HCT116 (cell line): ENCODE measurements at regions not wholly inside any gene's neighbourhood (a gene's known extent, or its start where the extent isn't known, plus 50 kb on each side); places are given as distances from the start of the nearest gene placed in this dataset.

Experiments used
- ATAC-seq: fragments of 200-7000 bp; cut with Tn5 transposase; 2 replicates; pipeline ENCODE4 v1.9.1; 2020; ENCODE audit warnings: mild to moderate bottlenecking, moderate library complexity
- BruUV-seq: library from RNA; stranded (reverse); fragments of 400-500 nt; replicated peaks from 2 replicates; lab custom pipeline; 2021; lab: Mats Ljungman, UMichigan
- CTCF ChIA-PET: fragments of 300-600 bp; sonication (Branson Sonifier 250); formaldehyde crosslinking; loops from one replicate; lab custom pipeline; 2021; ENCODE audit warnings: antibody characterized with exemption; lab: Charles Lee
- POLR2A ChIA-PET: fragments of 300-600, 350-600 bp; sonication (Branson Sonifier 250); formaldehyde crosslinking; loops from one replicate; lab custom pipeline; 2021; ENCODE audit warnings: antibody characterized with exemption; lab: Charles Lee
- RAD21 ChIA-PET, 2 experiments: fragments of 300-600 bp; sonication (Branson Sonifier 250); formaldehyde crosslinking; loops; one replicate each; lab custom pipeline; 2023; ENCODE audit warnings: low total read pairs in 2 of 2; ENCODE audit not compliant: uncharacterized antibody in 2 of 2, unreplicated experiment in 2 of 2, low non-redundant PET in 1 of 2; lab: Charles Lee
- DNase-seq: peaks from one replicate; pipeline ENCODE4 v3.0.0-alpha.2; 2010; ENCODE audit warnings: low read depth, low spot score
- H2AFZ ChIP-seq: fragments of 200-600 bp; shearing (Covaris generic), sonication (generic); 2 replicates; pipeline ENCODE4 v1.6.1; 2017; ENCODE audit warnings: low read depth, mixed run types, mixed read lengths, antibody characterized with exemption, low read length; ENCODE audit not compliant: poor library complexity, severe bottlenecking
- H3K27ac ChIP-seq: 2 replicates; pipeline ENCODE4 v1.5.1; 2012; ENCODE audit warnings: low read depth, low read length
- H3K27me3 ChIP-seq: fragments of 200-600 bp; sonication (generic); 2 replicates; pipeline ENCODE4 v1.6.1; 2016; ENCODE audit warnings: mixed run types, low read length, mixed read lengths; ENCODE audit not compliant: insufficient read depth
- H3K36me3 ChIP-seq, 2 experiments: fragments of 200-500 bp in 1 of 2; fragments of 200-600 bp in 1 of 2; sonication (Bioruptor generic) in 1 of 2; sonication (generic) in 1 of 2; 2 replicates each; pipeline versions ENCODE4 v1.5.1 to v1.6.1; 2014 to 2016; ENCODE audit warnings: low read length in 2 of 2, inconsistent platforms in 1 of 2, mixed read lengths in 1 of 2, mixed run types in 1 of 2; ENCODE audit not compliant: insufficient read depth in 2 of 2, control insufficient read depth in 1 of 2
- H3K4me1 ChIP-seq, 2 experiments: fragments of 200-600 bp in 1 of 2; sonication (generic) in 1 of 2; 2 replicates each; pipeline versions ENCODE4 v1.5.1 to v1.6.1; 2012 to 2017; ENCODE audit warnings: low read length in 2 of 2, inconsistent platforms in 1 of 2, mild to moderate bottlenecking in 1 of 2, mixed read lengths in 1 of 2, mixed run types in 1 of 2, moderate library complexity in 1 of 2; ENCODE audit not compliant: insufficient read depth in 2 of 2, control insufficient read depth in 1 of 2
- H3K4me2 ChIP-seq: fragments of 200-600 bp; sonication (generic); 2 replicates; pipeline ENCODE4 v1.6.1; 2017; ENCODE audit warnings: mixed run types, low read length, mixed read lengths
- H3K4me3 ChIP-seq, 2 experiments: fragments of 200-600 bp in 1 of 2; sonication (generic) in 1 of 2; replicated peaks in 1 of 2; 2 replicates each; pipeline ENCODE4 v1.5.1; 2011 to 2016; ENCODE audit warnings: low read length in 2 of 2, control low read depth in 1 of 2, low read depth in 1 of 2, mild to moderate bottlenecking in 1 of 2, mixed read lengths in 1 of 2, mixed run types in 1 of 2
- H3K79me2 ChIP-seq: fragments of 200-600 bp; sonication (generic); 2 replicates; pipeline ENCODE4 v1.6.1; 2017; ENCODE audit warnings: mild to moderate bottlenecking, mixed run types, low read length, moderate library complexity, mixed read lengths; ENCODE audit not compliant: insufficient read depth
- H3K9ac ChIP-seq: fragments of 200-600 bp; sonication (generic); 2 replicates; pipeline ENCODE4 v1.6.1; 2016; ENCODE audit warnings: low read length, mixed read lengths
- H3K9me2 ChIP-seq: fragments of 200-600 bp; sonication (generic), shearing (Covaris generic); 2 replicates; pipeline ENCODE4 v1.6.1; 2017; ENCODE audit warnings: mixed run types, mild to moderate bottlenecking, moderate library complexity; ENCODE audit not compliant: insufficient read depth
- H3K9me3 ChIP-seq, 2 experiments: fragments of 200-500 bp in 1 of 2; fragments of 200-600 bp in 1 of 2; sonication (Bioruptor generic) in 1 of 2; sonication (generic) in 1 of 2; 2 replicates each; pipeline ENCODE4 v1.6.1; 2014 to 2017; ENCODE audit warnings: low read length in 2 of 2, mixed read lengths in 2 of 2, inconsistent platforms in 1 of 2, low read depth in 1 of 2, mild to moderate bottlenecking in 1 of 2, mixed run types in 1 of 2, moderate library complexity in 1 of 2; ENCODE audit not compliant: control insufficient read depth in 1 of 2, insufficient read depth in 1 of 2
- H4K20me1 ChIP-seq: fragments of 200-600 bp; sonication (generic), shearing (Covaris generic); 2 replicates; pipeline ENCODE4 v1.6.1; 2017; ENCODE audit warnings: mixed run types, mild to moderate bottlenecking, moderate library complexity; ENCODE audit not compliant: insufficient read depth
- ATF3 ChIP-seq: IDR thresholded peaks from 2 replicates; pipeline ENCODE4 v1.6.1; 2012
- CBX3 ChIP-seq: IDR thresholded peaks from 2 replicates; pipeline ENCODE4 v1.6.1; 2012; ENCODE audit warnings: low read depth
- CEBPB ChIP-seq: IDR thresholded peaks from 2 replicates; pipeline ENCODE4 v1.6.1; 2012; ENCODE audit warnings: low read depth
- EGR1 ChIP-seq: IDR thresholded peaks from 2 replicates; pipeline ENCODE4 v1.6.1; 2012; ENCODE audit warnings: low read depth
- ELF1 ChIP-seq: IDR thresholded peaks from 2 replicates; pipeline ENCODE4 v1.6.1; 2012; ENCODE audit warnings: low read depth, borderline replicate concordance
- EZH2 ChIP-seq: fragments of 200-600 bp; sonication (generic); IDR thresholded peaks from 2 replicates; pipeline ENCODE4 v1.6.1; 2017; ENCODE audit warnings: antibody characterized with exemption, mixed run types
- EZH2phosphoT487 ChIP-seq: fragments of 200-600 bp; IDR thresholded peaks from 2 replicates; pipeline ENCODE4 v1.6.1; 2018; ENCODE audit warnings: antibody characterized with exemption, borderline replicate concordance
- FOSL1 ChIP-seq: IDR thresholded peaks from 2 replicates; pipeline ENCODE4 v1.6.1; 2012; ENCODE audit warnings: low read depth
- JUND ChIP-seq: IDR thresholded peaks from 2 replicates; pipeline ENCODE4 v1.6.1; 2012
- POLR2A ChIP-seq: IDR thresholded peaks from 2 replicates; pipeline ENCODE4 v1.7.0; 2011; ENCODE audit warnings: borderline replicate concordance; ENCODE audit not compliant: insufficient read depth, insufficient read length; ENCODE audit errors: extremely low read depth
- POLR2AphosphoS5 ChIP-seq: IDR thresholded peaks from 2 replicates; pipeline ENCODE4 v1.6.1; 2011; ENCODE audit warnings: mild to moderate bottlenecking, low read depth, low read length, moderate library complexity
- RAD21 ChIP-seq: IDR thresholded peaks from 2 replicates; pipeline ENCODE4 v1.6.1; 2012; ENCODE audit warnings: low read depth, mild to moderate bottlenecking
- SIN3A ChIP-seq: IDR thresholded peaks from 2 replicates; pipeline ENCODE4 v1.6.1; 2012; ENCODE audit warnings: low read depth
- SP1 ChIP-seq: IDR thresholded peaks from 2 replicates; pipeline ENCODE4 v1.6.1; 2012; ENCODE audit warnings: low read depth
- SRF ChIP-seq: IDR thresholded peaks from 2 replicates; pipeline ENCODE4 v1.6.1; 2012; ENCODE audit warnings: low read depth
- TCF7L2 ChIP-seq: IDR thresholded peaks from 2 replicates; pipeline ENCODE4 v1.7.0; 2011; ENCODE audit warnings: borderline replicate concordance, inconsistent platforms; ENCODE audit not compliant: insufficient read depth, insufficient read length; ENCODE audit errors: extremely low read depth
- ZFX ChIP-seq: fragments of 450-650 bp; IDR thresholded peaks from 2 replicates; pipeline ENCODE4 v1.6.1; 2017
- ZNF274 ChIP-seq: fragments of 200-500 bp; sonication (Bioruptor generic); IDR thresholded peaks from 2 replicates; pipeline ENCODE4 v1.6.1; 2014; ENCODE audit warnings: mild to moderate bottlenecking, low read depth, low read length, inconsistent platforms
- intact Hi-C: fragments of 100-400 bp; cut with micrococcal nuclease; formaldehyde crosslinking; loops from 2 replicates; pipeline ENCODE4 v1.10.0; 2022
- TF ChIP-seq, protein P1 (sequence below): IDR thresholded peaks from 2 replicates; pipeline ENCODE4 v1.6.1; 2012; ENCODE audit warnings: low read depth
- TF ChIP-seq, protein P2 (sequence below): IDR thresholded peaks from 2 replicates; pipeline ENCODE4 v1.6.1; 2012

- TF ChIP-seq FOSL1, result no peak
- TF ChIP-seq CBX3, result no peak
- no peak for TF ChIP-seq RAD21
Observed at GRCh38 chr1:226797151-226797550, 58.1 kb upstream of the ITPKB start (continued).

DNA sequence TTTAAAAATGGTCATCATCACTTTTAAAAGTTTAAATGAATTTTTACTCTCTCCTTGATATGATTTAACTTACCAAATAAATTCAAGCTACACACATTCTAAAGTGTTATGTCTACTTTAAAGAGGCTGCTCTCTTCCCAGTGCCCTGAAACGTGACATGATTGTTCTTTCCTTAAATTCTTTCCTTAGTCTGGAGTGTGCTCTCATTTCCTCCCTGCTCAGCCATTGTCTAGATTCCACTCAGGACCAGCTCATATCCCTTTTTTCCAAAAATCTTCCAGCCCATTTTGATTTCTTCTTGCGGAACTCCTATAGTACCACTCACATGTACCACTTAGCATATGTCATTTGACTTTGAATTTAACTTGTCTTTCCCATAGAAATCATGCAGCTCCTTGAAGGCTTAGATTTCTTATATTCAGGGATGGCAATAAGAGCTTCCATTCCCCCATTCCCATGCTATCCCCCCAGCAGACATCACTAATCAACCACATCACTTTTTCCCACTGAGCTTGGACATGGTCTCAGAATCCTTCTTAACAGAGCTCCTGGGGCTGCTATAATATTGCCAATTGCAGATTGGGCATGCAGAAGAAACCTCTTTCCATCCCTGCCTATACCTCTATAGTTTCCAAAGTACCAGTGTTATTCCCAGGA, 54.7 kb upstream of the ITPKB start:
- intact Hi-C loops, result loop anchor here (5.0 kb wide), 1 partner anchor 49 kb away; no protein-coding TSS in a partner anchor
- Histone ChIP-seq H4K20me1 (no peaks in the 10 kb centered on the region), H3K27ac (no peak overlapping the region), H3K9ac (no peak overlapping the region), H3K9me3 (no peaks in the 10 kb centered on the region), H2AFZ (no peak overlapping the region), H3K4me1 (no peaks in the 10 kb centered on the region), H3K27me3 (no peaks in the 10 kb centered on the region), H3K9me2 (no peaks in the 10 kb centered on the region), H3K4me3 (no peak overlapping the region), H3K4me2 (no peak overlapping the region), H3K36me3 (no peaks in the 10 kb centered on the region), H3K79me2 (no peaks in the 10 kb centered on the region)
- TF ChIP-seq JUND (no peak), POLR2A (no peak), RAD21 (no peak), EGR1 (no peak), SP1 (no peak), FOSL1 (no peak), POLR2AphosphoS5 (no peak), ZFX (no peak), CEBPB (no peak), EZH2phosphoT487 (no peak), TCF7L2 (no peak), ELF1 (no peak), SRF (no peak), ZNF274 (no peak), SIN3A (no peak), ATF3 (no peak), EZH2 (no peak)
- TF ChIP-seq, protein P1, sequence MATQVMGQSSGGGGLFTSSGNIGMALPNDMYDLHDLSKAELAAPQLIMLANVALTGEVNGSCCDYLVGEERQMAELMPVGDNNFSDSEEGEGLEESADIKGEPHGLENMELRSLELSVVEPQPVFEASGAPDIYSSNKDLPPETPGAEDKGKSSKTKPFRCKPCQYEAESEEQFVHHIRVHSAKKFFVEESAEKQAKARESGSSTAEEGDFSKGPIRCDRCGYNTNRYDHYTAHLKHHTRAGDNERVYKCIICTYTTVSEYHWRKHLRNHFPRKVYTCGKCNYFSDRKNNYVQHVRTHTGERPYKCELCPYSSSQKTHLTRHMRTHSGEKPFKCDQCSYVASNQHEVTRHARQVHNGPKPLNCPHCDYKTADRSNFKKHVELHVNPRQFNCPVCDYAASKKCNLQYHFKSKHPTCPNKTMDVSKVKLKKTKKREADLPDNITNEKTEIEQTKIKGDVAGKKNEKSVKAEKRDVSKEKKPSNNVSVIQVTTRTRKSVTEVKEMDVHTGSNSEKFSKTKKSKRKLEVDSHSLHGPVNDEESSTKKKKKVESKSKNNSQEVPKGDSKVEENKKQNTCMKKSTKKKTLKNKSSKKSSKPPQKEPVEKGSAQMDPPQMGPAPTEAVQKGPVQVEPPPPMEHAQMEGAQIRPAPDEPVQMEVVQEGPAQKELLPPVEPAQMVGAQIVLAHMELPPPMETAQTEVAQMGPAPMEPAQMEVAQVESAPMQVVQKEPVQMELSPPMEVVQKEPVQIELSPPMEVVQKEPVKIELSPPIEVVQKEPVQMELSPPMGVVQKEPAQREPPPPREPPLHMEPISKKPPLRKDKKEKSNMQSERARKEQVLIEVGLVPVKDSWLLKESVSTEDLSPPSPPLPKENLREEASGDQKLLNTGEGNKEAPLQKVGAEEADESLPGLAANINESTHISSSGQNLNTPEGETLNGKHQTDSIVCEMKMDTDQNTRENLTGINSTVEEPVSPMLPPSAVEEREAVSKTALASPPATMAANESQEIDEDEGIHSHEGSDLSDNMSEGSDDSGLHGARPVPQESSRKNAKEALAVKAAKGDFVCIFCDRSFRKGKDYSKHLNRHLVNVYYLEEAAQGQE, result no peak
- TF ChIP-seq, protein P2, sequence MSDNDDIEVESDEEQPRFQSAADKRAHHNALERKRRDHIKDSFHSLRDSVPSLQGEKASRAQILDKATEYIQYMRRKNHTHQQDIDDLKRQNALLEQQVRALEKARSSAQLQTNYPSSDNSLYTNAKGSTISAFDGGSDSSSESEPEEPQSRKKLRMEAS, result no peak
- POLR2A ChIA-PET, result interaction anchor here (1.7 kb wide), 1 partner anchor 21 kb away, joined by 6 read pairs; no protein-coding TSS in a partner anchor
- no peak for DNase-seq
- RAD21 ChIA-PET, result no interaction called here
- CTCF ChIA-PET, result interaction anchor here (1.1 to 1.2 kb wide), 2 partner anchors 14 to 34 kb away, joined by 3 read pairs; no protein-coding TSS in a partner anchor
- no TSS peak for BruUV-seq
- ATAC-seq, result no peak
